GM12878 (cell line): ENCODE measurements at regions not wholly inside any gene's neighbourhood (a gene's known extent, or its start where the extent isn't known, plus 50 kb on each side); places are given as distances from the start of the nearest gene placed in this dataset.

Experiments used
- ATAC-seq: fragments of 200-7000 bp; cut with Tn5 transposase; 3 replicates; pipeline ENCODE4 v1.9.1; 2020; ENCODE audit warnings: mild to moderate bottlenecking, moderate library complexity
- BruUV-seq: library from RNA; stranded (reverse); fragments of 400-500 nt; replicated peaks from 2 replicates; lab custom pipeline; 2021; lab: Mats Ljungman, UMichigan
- CTCF ChIA-PET: fragments of 300-600 bp; sonication (Branson Sonifier 250); formaldehyde crosslinking; extraction: SDS; loops from one replicate; lab custom pipeline; 2021; ENCODE audit warnings: inconsistent platforms; lab: Yijun Ruan, JAX
- POLR2A ChIA-PET: fragments of 350-600 bp; formaldehyde crosslinking; extraction: SDS; loops from one replicate; lab custom pipeline; 2021; ENCODE audit warnings: inconsistent platforms; lab: Charles Lee
- RAD21 ChIA-PET: fragments of 300-600 bp; sonication (Branson Sonifier 250); formaldehyde crosslinking; loops from one replicate; lab custom pipeline; 2023; ENCODE audit warnings: antibody characterized with exemption; ENCODE audit not compliant: unreplicated experiment; lab: Charles Lee
- SMC1A ChIA-PET: fragments of 300-600 bp; sonication (Branson Sonifier 250); formaldehyde crosslinking; loops from one replicate; lab custom pipeline; 2023; ENCODE audit not compliant: unreplicated experiment, uncharacterized antibody; lab: Charles Lee
- DNase-seq: peaks from one replicate; pipeline ENCODE4 v3.0.0-alpha.2; 2011; ENCODE audit warnings: low read depth, low spot score
- FAIRE-seq: peaks from 3 replicates; lab custom pipeline; 2011; peaks lifted over from hg19 to GRCh38; lab: Jason Lieb, UNC
- H2AFZ ChIP-seq: 2 replicates; pipeline ENCODE4 v1.6.0; 2011; ENCODE audit warnings: low read depth, low read length, control low read depth; ENCODE audit not compliant: control insufficient read depth
- H3K27ac ChIP-seq: 2 replicates; pipeline ENCODE4 v1.5.1; 2011; ENCODE audit warnings: control low read depth; ENCODE audit not compliant: control insufficient read depth, insufficient read depth
- H3K27me3 ChIP-seq, 2 experiments: replicated peaks in 1 of 2; 2 replicates each; pipeline versions ENCODE4 v1.6.0 to v1.6.1; 2011; ENCODE audit warnings: low read length in 1 of 2; ENCODE audit not compliant: control insufficient read depth in 2 of 2, insufficient read depth in 2 of 2
- H3K36me3 ChIP-seq, 2 experiments: 2 replicates each; pipeline ENCODE4 v1.5.1; 2011; ENCODE audit warnings: low read length in 1 of 2; ENCODE audit not compliant: control insufficient read depth in 2 of 2, insufficient read depth in 2 of 2
- H3K4me1 ChIP-seq: 2 replicates; pipeline ENCODE4 v1.6.1; 2011; ENCODE audit warnings: mild to moderate bottlenecking, low read length, moderate library complexity, mixed read lengths; ENCODE audit not compliant: control insufficient read depth, insufficient read depth
- H3K4me2 ChIP-seq: 2 replicates; pipeline ENCODE4 v1.6.0; 2011; ENCODE audit warnings: control low read depth; ENCODE audit not compliant: control insufficient read depth, insufficient read depth
- H3K4me3 ChIP-seq: fragments of 200-600 bp; sonication (generic); 2 replicates; pipeline ENCODE4 v1.5.1; 2016
- H3K79me2 ChIP-seq: 2 replicates; pipeline ENCODE4 v1.6.0; 2011; ENCODE audit warnings: low read length; ENCODE audit not compliant: control insufficient read depth, insufficient read depth
- H3K9ac ChIP-seq: 2 replicates; pipeline ENCODE4 v1.8.0; 2011; ENCODE audit warnings: low read length, control low read depth, mixed read lengths; ENCODE audit not compliant: control insufficient read depth, insufficient read depth
- H3K9me3 ChIP-seq: replicated peaks from 3 replicates; pipeline ENCODE4 v1.5.1; 2011; ENCODE audit warnings: mild to moderate bottlenecking, low read length; ENCODE audit not compliant: control insufficient read depth, insufficient read depth
- H4K20me1 ChIP-seq: 2 replicates; pipeline ENCODE4 v1.6.0; 2011; ENCODE audit not compliant: control insufficient read depth, insufficient read depth
- ATF3 ChIP-seq: IDR thresholded peaks from 2 replicates; pipeline ENCODE4 v1.6.1; 2011; ENCODE audit warnings: low read depth, mild to moderate bottlenecking, low read length, moderate library complexity, borderline replicate concordance; ENCODE audit errors: extremely low read depth
- PRDM15 ChIP-seq: fragments of 450-650 bp; formaldehyde crosslinking; IDR thresholded peaks from 2 replicates; pipeline ENCODE4 v1.4.0; 2020; ENCODE audit warnings: mild to moderate bottlenecking, moderate library complexity
- STAT1 ChIP-seq: fragments of 450-650 bp; conservative IDR thresholded peaks from 2 replicates; pipeline ENCODE4 v1.6.1; 2014; ENCODE audit warnings: antibody characterized with exemption, mild to moderate bottlenecking
- in situ Hi-C: fragments of 300-500 bp; cut with MboI; formaldehyde crosslinking; loops from 9 replicates; pipeline ENCODE4 v1.14.3; 2018; ENCODE audit warnings: mixed read lengths
- intact Hi-C: fragments of 100-400 bp; cut with micrococcal nuclease; formaldehyde crosslinking; loops from one replicate; pipeline ENCODE4 v1.14.2; 2022; ENCODE audit not compliant: unreplicated experiment

GRCh38 chr1:221851336-221851735 is 109.4 kb upstream of the DUSP10 start:
- CTCF ChIA-PET = interaction anchor here (0.9 kb wide), 1 partner anchor 158 kb away, joined by 3 read pairs; no protein-coding TSS in a partner anchor

More at GRCh38 chr1:221851336-221851735, 109.4 kb upstream of the DUSP10 start:
- H3K79me2 ChIP-seq = no peaks in the 10 kb centered on the region
- no peak overlapping the region for H3K4me2 ChIP-seq
- H3K27me3 ChIP-seq = no peaks in the 10 kb centered on the region
- ATAC-seq (no peak), DNase-seq (no peak), FAIRE-seq (no peak)
- POLR2A ChIA-PET = interaction anchor here (1.3 kb wide), 1 partner anchor 109 kb away, joined by 3 read pairs; the partner anchor contains the start of gene DUSP10
- H4K20me1 ChIP-seq = no peaks in the 10 kb centered on the region
- H3K9me3 ChIP-seq = no peaks in the 10 kb centered on the region; the same call in 2 of the 3 replicates
- SMC1A ChIA-PET = interaction anchor here (1.2 to 1.7 kb wide), 3 partner anchors 14 to 43 kb away, joined by 3 to 5 read pairs (median 4); no protein-coding TSS in a partner anchor
- TF ChIP-seq PRDM15 (CRISPR knock-in tag) (no peak), ATF3 (no peak), STAT1 (no peak)
- intact Hi-C loops = no loop called here
- H3K27ac ChIP-seq = no peak overlapping the region
- no peak overlapping the region for H2AFZ ChIP-seq
- RAD21 ChIA-PET = no interaction called here
- in situ Hi-C loops = no loop called here
- H3K9ac ChIP-seq = no peak overlapping the region
- H3K36me3 ChIP-seq = no peaks in the 10 kb centered on the region
- no peak overlapping the region for H3K4me3 ChIP-seq
- no peaks in the 10 kb centered on the region for H3K4me1 ChIP-seq
- BruUV-seq = no TSS peak
